ENCODE measurements at regions not wholly inside any gene's neighbourhood (a gene's known extent, or its start where the extent isn't known, plus 50 kb on each side); places are given as distances from the start of the nearest gene placed in this dataset.
A peak's percentile ranks its signal among the peaks of the same experiment; 100 is the strongest.

DNA sequence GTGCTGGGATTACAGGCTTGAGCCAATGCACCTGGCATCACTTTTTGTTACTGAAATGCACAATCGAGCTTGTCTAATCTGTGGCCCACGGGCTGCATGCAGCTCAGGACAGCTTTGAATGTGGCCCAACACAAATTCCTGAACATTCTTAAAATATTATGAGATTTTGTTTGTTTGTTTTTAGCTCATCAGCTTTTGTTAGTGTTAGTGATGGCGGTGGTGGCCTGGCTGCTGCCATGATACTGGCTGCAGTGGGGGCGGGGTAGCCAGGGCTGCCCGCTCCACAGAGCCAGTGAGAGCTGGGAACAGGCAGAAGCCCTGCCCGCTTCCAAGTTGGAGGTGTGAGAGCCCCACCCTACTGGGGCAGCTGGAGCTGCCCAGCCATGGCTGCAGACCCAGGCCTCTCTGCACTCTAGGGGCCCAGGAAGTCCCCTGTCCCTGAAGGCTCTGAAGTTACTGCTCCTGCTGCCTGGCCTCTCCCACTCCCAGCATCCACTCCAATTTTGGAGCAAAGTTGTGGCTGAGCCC is 76.6 kb upstream of the SHB start:
- Histone ChIP-seq H4K20me1 (ENCODE audit: low read length) (no peaks in the 10 kb centered on the region), H2AFZ (ENCODE audit: low read length) (no peak overlapping the region), H3K9ac (ENCODE audit: low read length) (no peak overlapping the region), H3K27ac (ENCODE audit: low read length) (no peak overlapping the region), H3K4me1 (ENCODE audit: insufficient read depth, low read length) (peaks cover 12% of the 10 kb centered on the region), H3K9me2 (replicated peaks; ENCODE audit: low read length) (no peaks in the 10 kb centered on the region), H3K4me2 (ENCODE audit: low read length) (no peak overlapping the region), H3F3A (ENCODE audit: low read length, unreplicated experiment) (no peaks in the 10 kb centered on the region), H3K9me3 (ENCODE audit: low read length) (no peaks in the 10 kb centered on the region), H3K36me3 (ENCODE audit: low read depth, low read length) (no peaks in the 10 kb centered on the region), H3K27me3 (ENCODE audit: low read length) (no peaks in the 10 kb centered on the region), H3K79me2 (ENCODE audit: low read length) (no peaks in the 10 kb centered on the region), H3K4me3 (ENCODE audit: low read length) (no peak overlapping the region)
- CTCF ChIA-PET = no interaction called here
- ATAC-seq (no peak), DNase-seq (no peak)
- no TSS peak for BruUV-seq (replicated peaks)
- POLR2A ChIA-PET (ENCODE audit: unreplicated experiment) = no interaction called here
- TF ChIP-seq, protein P1, sequence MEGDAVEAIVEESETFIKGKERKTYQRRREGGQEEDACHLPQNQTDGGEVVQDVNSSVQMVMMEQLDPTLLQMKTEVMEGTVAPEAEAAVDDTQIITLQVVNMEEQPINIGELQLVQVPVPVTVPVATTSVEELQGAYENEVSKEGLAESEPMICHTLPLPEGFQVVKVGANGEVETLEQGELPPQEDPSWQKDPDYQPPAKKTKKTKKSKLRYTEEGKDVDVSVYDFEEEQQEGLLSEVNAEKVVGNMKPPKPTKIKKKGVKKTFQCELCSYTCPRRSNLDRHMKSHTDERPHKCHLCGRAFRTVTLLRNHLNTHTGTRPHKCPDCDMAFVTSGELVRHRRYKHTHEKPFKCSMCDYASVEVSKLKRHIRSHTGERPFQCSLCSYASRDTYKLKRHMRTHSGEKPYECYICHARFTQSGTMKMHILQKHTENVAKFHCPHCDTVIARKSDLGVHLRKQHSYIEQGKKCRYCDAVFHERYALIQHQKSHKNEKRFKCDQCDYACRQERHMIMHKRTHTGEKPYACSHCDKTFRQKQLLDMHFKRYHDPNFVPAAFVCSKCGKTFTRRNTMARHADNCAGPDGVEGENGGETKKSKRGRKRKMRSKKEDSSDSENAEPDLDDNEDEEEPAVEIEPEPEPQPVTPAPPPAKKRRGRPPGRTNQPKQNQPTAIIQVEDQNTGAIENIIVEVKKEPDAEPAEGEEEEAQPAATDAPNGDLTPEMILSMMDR (conservative IDR thresholded peaks at IDR 0.05; ENCODE audit: low read depth, low read length) = no peak
- no peak for TF ChIP-seq EZH2 (IDR thresholded peaks at IDR 0.05; ENCODE audit: low read length, unreplicated experiment)
- intact Hi-C loops (cut with micrococcal nuclease) = no loop called here

DNA sequence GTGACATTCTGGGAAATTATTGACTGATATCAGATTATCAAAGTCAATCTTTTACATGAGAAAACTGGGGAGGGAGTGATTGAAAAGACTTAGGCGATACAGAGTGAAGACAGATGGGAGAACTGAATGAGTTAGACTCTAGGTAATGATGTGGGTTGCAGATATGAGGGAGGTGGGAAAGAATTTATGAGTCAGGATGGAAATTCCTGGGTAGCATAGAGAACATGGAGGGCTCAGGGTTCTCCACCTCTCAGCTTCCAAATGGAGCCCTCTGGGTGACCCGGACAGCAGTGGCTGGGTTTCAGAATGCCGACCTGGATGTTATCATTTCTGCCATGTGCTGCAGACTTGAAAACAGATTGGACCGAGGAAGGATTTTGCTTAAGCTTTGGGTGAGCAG is 75.4 kb upstream of the SHB start:
- no peaks in the 10 kb centered on the region for H3K9me3 ChIP-seq (ENCODE audit: low read length)
- no TSS peak for BruUV-seq (replicated peaks)
- POLR2A ChIA-PET (ENCODE audit: unreplicated experiment) = no interaction called here
- peaks cover 12% of the 10 kb centered on the region for H3K4me1 ChIP-seq (ENCODE audit: insufficient read depth, low read length)
- no peaks in the 10 kb centered on the region for H3K79me2 ChIP-seq (ENCODE audit: low read length)
- no peak overlapping the region for H3K9ac ChIP-seq (ENCODE audit: low read length)
- TF ChIP-seq EZH2 (IDR thresholded peaks at IDR 0.05; ENCODE audit: low read length, unreplicated experiment) (no peak), EZH2phosphoT487 (IDR thresholded peaks at IDR 0.05; ENCODE audit: borderline replicate concordance, low read length) (no peak)
- TF ChIP-seq, protein P1 (conservative IDR thresholded peaks at IDR 0.05; ENCODE audit: low read depth, low read length) = no peak
- H3K27me3 ChIP-seq (ENCODE audit: low read length) = no peaks in the 10 kb centered on the region
- intact Hi-C loops (cut with micrococcal nuclease) = no loop called here
- ATAC-seq (no peak), DNase-seq (peak; percentile 8)
- H3K36me3 ChIP-seq (ENCODE audit: low read depth, low read length) = no peaks in the 10 kb centered on the region
- no peaks in the 10 kb centered on the region for H3K9me2 ChIP-seq (replicated peaks; ENCODE audit: low read length)
- no peak overlapping the region for H3K4me3 ChIP-seq (ENCODE audit: low read length)
- CTCF ChIA-PET = no interaction called here
- no peaks in the 10 kb centered on the region for H4K20me1 ChIP-seq (ENCODE audit: low read length)
- no peak overlapping the region for H3K4me2 ChIP-seq (ENCODE audit: low read length)
- no peak overlapping the region for H2AFZ ChIP-seq (ENCODE audit: low read length)
- no peak overlapping the region for H3K27ac ChIP-seq (ENCODE audit: low read length)
- no peaks in the 10 kb centered on the region for H3F3A ChIP-seq (ENCODE audit: low read length, unreplicated experiment)

DNA sequence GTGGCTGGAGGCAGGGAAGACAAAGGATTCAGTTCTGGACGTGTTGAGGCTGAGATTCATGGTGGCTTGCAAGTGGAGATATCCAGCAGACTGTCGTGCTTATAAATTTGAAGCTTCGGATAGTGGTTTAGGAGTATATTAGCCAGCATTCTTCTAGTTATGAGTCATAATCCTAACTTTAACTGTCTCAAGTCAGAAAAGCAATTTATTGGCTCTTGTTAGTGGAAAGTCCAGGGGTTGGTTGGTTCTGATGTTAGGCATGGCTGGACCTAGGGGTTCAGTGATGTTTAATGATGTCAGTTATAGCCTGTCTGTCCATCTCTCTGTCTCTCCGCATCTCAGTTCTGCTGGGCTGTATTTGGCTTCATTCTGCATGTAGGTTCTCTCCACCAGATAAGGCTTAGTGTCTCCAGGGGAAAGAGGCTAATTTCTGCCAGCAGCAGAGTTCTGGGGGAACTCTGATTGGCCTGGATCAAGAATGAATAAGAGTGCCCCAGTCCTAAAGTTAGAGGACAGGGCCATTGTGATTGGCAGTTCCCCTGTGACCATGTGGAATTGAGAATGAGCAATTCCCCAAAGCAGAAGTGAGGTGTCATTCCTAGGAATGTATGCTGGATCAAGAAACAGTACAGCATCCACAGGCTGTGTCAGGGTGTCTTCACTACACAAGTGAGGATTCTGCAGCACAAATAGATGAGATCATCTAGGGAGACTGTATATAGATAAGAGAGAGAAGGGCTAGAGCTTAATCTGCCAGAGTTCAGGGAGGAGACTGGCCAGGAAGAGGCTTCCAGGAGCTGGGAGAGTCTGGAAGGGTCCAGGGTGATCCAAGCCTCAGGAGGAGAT is 72.9 kb upstream of the SHB start:
- BruUV-seq (replicated peaks) = no TSS peak
- Histone ChIP-seq H3K4me3 (ENCODE audit: low read length) (no peak overlapping the region), H2AFZ (ENCODE audit: low read length) (peak overlapping the region; percentile 54; the same call in 1 of the 2 replicates), H3K27me3 (ENCODE audit: low read length) (no peaks in the 10 kb centered on the region), H3K4me2 (ENCODE audit: low read length) (peak overlapping the region; percentile 78), H4K20me1 (ENCODE audit: low read length) (no peaks in the 10 kb centered on the region), H3F3A (ENCODE audit: low read length, unreplicated experiment) (no peaks in the 10 kb centered on the region), H3K9me3 (ENCODE audit: low read length) (no peaks in the 10 kb centered on the region), H3K9ac (ENCODE audit: low read length) (no peak overlapping the region), H3K4me1 (ENCODE audit: insufficient read depth, low read length) (peaks cover 12% of the 10 kb centered on the region), H3K9me2 (replicated peaks; ENCODE audit: low read length) (no peaks in the 10 kb centered on the region), H3K27ac (ENCODE audit: low read length) (no peak overlapping the region), H3K79me2 (ENCODE audit: low read length) (no peaks in the 10 kb centered on the region), H3K36me3 (ENCODE audit: low read depth, low read length) (no peaks in the 10 kb centered on the region)
- POLR2A ChIA-PET (ENCODE audit: unreplicated experiment) = no interaction called here
- DNase-seq (peak; percentile 61), ATAC-seq (peak; percentile 87)
- TF ChIP-seq EZH2 (IDR thresholded peaks at IDR 0.05; ENCODE audit: low read length, unreplicated experiment) (no peak), EZH2phosphoT487 (IDR thresholded peaks at IDR 0.05; ENCODE audit: borderline replicate concordance, low read length) (no peak)
- TF ChIP-seq, protein P1 (conservative IDR thresholded peaks at IDR 0.05; ENCODE audit: low read depth, low read length) = no peak
- CTCF ChIA-PET = interaction anchor here (0.5 kb wide), 1 partner anchor 159 kb away, joined by 3 read pairs; no protein-coding TSS in a partner anchor
- intact Hi-C loops (cut with micrococcal nuclease) = no loop called here

Measured in PC-3 (cell line).